T-cell (primary cell): ENCODE measurements at regions not wholly inside any gene's neighbourhood (a gene's known extent, or its start where the extent isn't known, plus 50 kb on each side); places are given as distances from the start of the nearest gene placed in this dataset.
A peak's percentile ranks its signal among the peaks of the same experiment; 100 is the strongest.

ENCODE experiments used
- ATAC-seq, 4 experiments: fragments of 200-7000 bp in 3 of 4; fragments of 150-1000 bp in 1 of 4; cut with Tn5 transposase; replicated peaks in 1 of 4; 1 replicate in 3 of 4; 2 replicates in 1 of 4; pipeline ENCODE4 v1.10.0; 2021; ENCODE audit warnings: moderate library complexity in 3 of 4, mild to moderate bottlenecking in 2 of 4, moderate number of reproducible peaks in 1 of 4
- CTCF ChIA-PET, 2 donors: fragments of 300-600 bp; sonication (Branson Sonifier 250); formaldehyde crosslinking; loops; one replicate each; lab custom pipeline; 2022; ENCODE audit warnings: antibody characterized with exemption in 2 of 2; lab: Charles Lee
- POLR2A ChIA-PET, 2 donors: fragments of 300-600 bp; sonication (Branson Sonifier 250); formaldehyde crosslinking; loops; one replicate each; lab custom pipeline; 2022; ENCODE audit warnings: antibody characterized with exemption in 2 of 2; lab: Charles Lee
- DNase-seq, 35 experiments: peaks; one replicate each; pipeline versions ENCODE4 v3.0.0 to v3.0.0-alpha.2; 2013 to 2023
- H3K27ac ChIP-seq: one replicate; pipeline ENCODE4 v1.5.1; 2013; ENCODE audit warnings: low read length
- H3K27me3 ChIP-seq, 2 experiments: replicated peaks in 1 of 2; 1 replicate in 1 of 2; 2 replicates in 1 of 2; pipeline versions ENCODE4 v1.6.1 to v1.7.0; 2013; ENCODE audit warnings: low read length in 1 of 2, mixed read lengths in 1 of 2; ENCODE audit not compliant: control insufficient read depth in 2 of 2, insufficient read depth in 2 of 2; ENCODE audit errors: extremely low read depth in 1 of 2
- H3K36me3 ChIP-seq, 2 donors: 1 replicate in 1 of 2; 2 replicates in 1 of 2; pipeline versions ENCODE4 v1.6.1 to v1.7.0; 2013; ENCODE audit warnings: low read length in 1 of 2; ENCODE audit not compliant: control insufficient read depth in 2 of 2, insufficient read depth in 1 of 2; ENCODE audit errors: extremely low read depth in 1 of 2
- H3K4me1 ChIP-seq, 2 experiments: 1 replicate in 1 of 2; 2 replicates in 1 of 2; pipeline versions ENCODE4 v1.6.1 to v1.7.0; 2013; ENCODE audit warnings: low read length in 2 of 2, mixed read lengths in 1 of 2; ENCODE audit not compliant: insufficient read depth in 2 of 2, control insufficient read depth in 1 of 2; ENCODE audit errors: extremely low read depth in 1 of 2
- H3K4me3 ChIP-seq, 2 donors: 1 replicate in 1 of 2; 2 replicates in 1 of 2; pipeline versions ENCODE4 v1.5.1 to v1.7.0; 2013; ENCODE audit warnings: mild to moderate bottlenecking in 2 of 2, low read length in 1 of 2, moderate library complexity in 1 of 2; ENCODE audit not compliant: control insufficient read depth in 1 of 2; ENCODE audit errors: extremely low read depth in 1 of 2
- H3K9me3 ChIP-seq: 2 replicates; pipeline ENCODE4 v1.7.0; 2013
- H3K27ac Mint-ChIP-seq, 2 donors: one replicate each; pipeline ENCODE4 v1.8.0; 2020 to 2021; ENCODE audit warnings: mild to moderate bottlenecking in 2 of 2, mixed read lengths in 2 of 2
- H3K27me3 Mint-ChIP-seq, 2 donors: one replicate each; pipeline ENCODE4 v1.8.0; 2021 to 2022; ENCODE audit warnings: mixed read lengths in 2 of 2
- H3K36me3 Mint-ChIP-seq: one replicate; pipeline ENCODE4 v1.8.0; 2021; ENCODE audit warnings: mixed read lengths
- H3K4me1 Mint-ChIP-seq, 3 donors: one replicate each; pipeline ENCODE4 v1.8.0; 2020 to 2022; ENCODE audit warnings: mixed read lengths in 3 of 3, mild to moderate bottlenecking in 1 of 3
- H3K4me3 Mint-ChIP-seq, 3 donors: one replicate each; pipeline ENCODE4 v1.8.0; 2020 to 2022; ENCODE audit warnings: mild to moderate bottlenecking in 3 of 3, mixed read lengths in 3 of 3, moderate library complexity in 3 of 3
- H3K9me3 Mint-ChIP-seq, 3 donors: one replicate each; pipeline ENCODE4 v1.8.0; 2020 to 2022; ENCODE audit warnings: mixed read lengths in 3 of 3
- WGBS: methylation state at CpG from one replicate; pipeline ENCODE4 v1.1.5; 2013; ENCODE audit warnings: missing lambda C conversion rate; ENCODE audit not compliant: insufficient coverage; 5-methylcytosine and 5-hydroxymethylcytosine counted together

DNA sequence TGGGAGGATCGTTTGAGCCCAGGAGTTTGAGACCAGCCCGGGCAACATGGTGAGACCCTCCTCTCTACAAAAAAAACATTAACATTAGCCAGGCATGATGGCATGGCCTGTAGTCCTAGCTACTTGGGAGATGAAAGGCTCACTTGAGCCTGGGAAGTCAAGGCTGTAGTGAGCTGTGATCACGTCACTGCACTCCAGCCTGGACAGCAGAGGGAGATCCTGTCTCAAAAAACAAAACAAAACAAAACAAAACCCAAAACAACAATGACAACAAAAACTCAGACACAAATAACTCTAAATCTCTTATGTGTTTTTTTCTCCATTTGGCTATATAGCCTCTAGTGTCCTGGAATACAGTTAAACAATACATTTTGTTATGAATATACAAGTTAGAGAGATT is 127.3 kb upstream of the STK26 start:
- Histone ChIP-seq H3K9me3 (no peaks in the 10 kb centered on the region), H3K27ac (no peak overlapping the region), H3K4me1 (no peaks in the 10 kb centered on the region), H3K36me3 (no peaks in the 10 kb centered on the region), H3K4me3 (no peak overlapping the region), H3K27me3 (no peaks in the 10 kb centered on the region)
- ATAC-seq (no peak), DNase-seq (peak in 1 of 35 experiments; percentile 9)
- H3K9me3 Mint-ChIP-seq, result no peaks in the 10 kb centered on the region
- H3K36me3 Mint-ChIP-seq, result no peaks in the 10 kb centered on the region
- no CpG with 5 or more reads among the region's 3 CpGs for WGBS
- peaks cover 2 to 48% of the 10 kb centered on the region in 2 donors for H3K27me3 Mint-ChIP-seq
- no peak overlapping the region for H3K27ac Mint-ChIP-seq
- no peaks in the 10 kb centered on the region for H3K4me1 Mint-ChIP-seq
- CTCF ChIA-PET, result no interaction called here
- H3K4me3 Mint-ChIP-seq, result no peak overlapping the region
- POLR2A ChIA-PET, result no interaction called here

DNA sequence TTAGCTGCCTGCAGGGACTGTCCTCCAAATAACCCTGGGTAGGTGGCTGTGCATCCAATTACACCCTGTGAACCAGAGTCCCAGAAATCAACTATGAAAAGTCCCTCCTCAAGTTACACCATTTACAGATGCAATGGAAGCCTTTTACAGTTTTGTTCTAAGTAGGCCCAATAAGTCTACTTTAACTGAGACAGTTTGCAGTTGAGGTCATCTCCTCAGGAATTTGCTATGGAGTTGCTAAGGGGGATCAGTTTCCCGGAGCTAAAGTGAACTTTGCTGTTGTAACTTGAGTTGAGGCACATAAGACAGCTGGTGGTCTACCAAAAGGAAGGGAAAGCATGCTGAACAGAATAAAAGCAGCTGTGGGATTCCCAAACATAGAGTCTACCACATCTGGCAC is 121.6 kb upstream of the STK26 start:
- DNase-seq (no peak), ATAC-seq (no peak)
- H3K36me3 Mint-ChIP-seq, result no peaks in the 10 kb centered on the region
- H3K4me1 Mint-ChIP-seq, result no peaks in the 10 kb centered on the region
- H3K36me3 ChIP-seq, result no peaks in the 10 kb centered on the region
- no peaks in the 10 kb centered on the region for H3K4me1 ChIP-seq
- no peaks in the 10 kb centered on the region for H3K9me3 Mint-ChIP-seq
- no peak overlapping the region for H3K4me3 ChIP-seq
- H3K4me3 Mint-ChIP-seq, result no peak overlapping the region
- no peaks in the 10 kb centered on the region for H3K9me3 ChIP-seq
- H3K27me3 ChIP-seq, result no peaks in the 10 kb centered on the region
- ChIA-PET POLR2A (no interaction called here), CTCF (no interaction called here)
- peaks cover 0 to 51% of the 10 kb centered on the region in 2 donors for H3K27me3 Mint-ChIP-seq
- H3K27ac Mint-ChIP-seq, result no peak overlapping the region
- no peak overlapping the region for H3K27ac ChIP-seq
- WGBS, result no CpG with 5 or more reads among the region's 1 CpG

DNA sequence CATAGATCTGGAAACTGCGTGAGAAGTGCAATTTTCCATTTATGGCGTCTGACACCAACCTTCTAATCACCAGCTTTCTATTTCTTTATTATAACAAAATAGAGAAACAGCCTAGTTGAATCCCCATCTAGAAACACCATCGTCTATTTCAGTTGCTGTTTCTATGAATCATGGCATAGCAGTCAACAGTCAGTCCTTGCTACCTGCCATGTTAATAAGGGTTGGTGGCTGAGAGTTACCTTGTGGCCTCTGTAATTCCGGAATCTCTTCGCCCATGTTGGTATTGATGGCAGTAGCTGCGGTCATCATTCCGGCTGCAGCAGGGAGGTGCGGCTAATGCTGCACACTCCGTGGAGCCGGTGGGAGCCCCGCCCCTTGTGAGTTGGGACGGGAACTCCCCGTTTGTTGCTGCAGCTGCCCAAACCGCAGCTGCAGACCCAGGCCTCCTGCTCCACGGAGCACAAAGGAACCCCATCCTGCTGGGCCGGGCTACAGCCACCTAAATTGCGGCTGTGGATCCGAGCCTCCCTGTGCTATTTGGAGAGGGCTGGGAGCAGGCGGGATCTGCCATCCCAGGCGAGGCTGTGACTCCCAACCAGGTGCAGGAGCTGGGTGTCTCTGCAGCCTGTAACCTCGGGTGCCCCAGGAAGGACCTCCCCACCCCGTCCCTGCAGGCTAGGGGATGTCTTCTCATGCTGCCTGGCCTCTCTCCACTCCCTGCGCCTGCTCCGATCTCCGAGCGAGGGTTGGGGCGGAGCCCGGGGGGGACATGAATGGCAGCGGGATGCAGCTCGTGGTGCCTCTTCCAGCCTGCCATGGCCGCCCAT is 115.4 kb upstream of the STK26 start:
- POLR2A ChIA-PET, result no interaction called here

GRCh38 chrX:131910586-131910985 is 112.5 kb upstream of the STK26 start:
- no peaks in the 10 kb centered on the region for H3K36me3 ChIP-seq
- ATAC-seq, result no peak
- ChIA-PET CTCF (no interaction called here), POLR2A (no interaction called here)
- H3K27ac Mint-ChIP-seq, result no peak overlapping the region
- no peak overlapping the region for H3K4me3 Mint-ChIP-seq
- H3K4me1 Mint-ChIP-seq, result no peaks in the 10 kb centered on the region
- H3K27me3 ChIP-seq, result peaks cover 0 to 2% of the 10 kb centered on the region in 2 experiments
- no CpG with 5 or more reads among the region's 1 CpG for WGBS
- H3K9me3 Mint-ChIP-seq, result no peaks in the 10 kb centered on the region
- H3K9me3 ChIP-seq, result no peaks in the 10 kb centered on the region
- DNase-seq, result no peak
- no peaks in the 10 kb centered on the region for H3K36me3 Mint-ChIP-seq
- H3K4me1 ChIP-seq, result no peaks in the 10 kb centered on the region
- H3K4me3 ChIP-seq, result no peak overlapping the region
- H3K27me3 Mint-ChIP-seq, result peaks cover 0 to 31% of the 10 kb centered on the region in 2 donors
- no peak overlapping the region for H3K27ac ChIP-seq

More for the DNA sequence above, 115.4 kb upstream of the STK26 start:
- no peak for DNase-seq
- H3K27ac Mint-ChIP-seq, result no peak overlapping the region
- no peak overlapping the region for H3K27ac ChIP-seq
- no peaks in the 10 kb centered on the region for H3K4me1 ChIP-seq
- no peaks in the 10 kb centered on the region for H3K9me3 Mint-ChIP-seq
- no peaks in the 10 kb centered on the region for H3K36me3 ChIP-seq
- CTCF ChIA-PET, result interaction anchor here in 1 of 2 donors (0.6 kb wide), 1 partner anchor 1884 kb away, joined by 6 read pairs; no protein-coding TSS in a partner anchor
- H3K4me1 Mint-ChIP-seq, result no peaks in the 10 kb centered on the region
- no peak overlapping the region for H3K4me3 Mint-ChIP-seq
- ATAC-seq, result no peak
- no peaks in the 10 kb centered on the region for H3K9me3 ChIP-seq
- peaks cover 0 to 2% of the 10 kb centered on the region in 2 experiments for H3K27me3 ChIP-seq
- 97% methylated on average over 9 of the region's 31 CpGs for WGBS
- no peak overlapping the region for H3K4me3 ChIP-seq
- H3K27me3 Mint-ChIP-seq, result peaks cover 0 to 41% of the 10 kb centered on the region in 2 donors
- H3K36me3 Mint-ChIP-seq, result no peaks in the 10 kb centered on the region

GRCh38 chrX:131915488-131915887 is 107.6 kb upstream of the STK26 start:
- H3K9me3 Mint-ChIP-seq, result no peaks in the 10 kb centered on the region
- POLR2A ChIA-PET, result no interaction called here

GRCh38 chrX:131917588-131917987 is 105.5 kb upstream of the STK26 start:
- no peak overlapping the region for H3K27ac ChIP-seq
- Mint-ChIP-seq H3K27me3 (peaks cover 1 to 53% of the 10 kb centered on the region in 2 donors), H3K9me3 (no peaks in the 10 kb centered on the region), H3K4me1 (peaks cover 0 to 9% (median 0%) of the 10 kb centered on the region in 3 donors), H3K27ac (no peak overlapping the region), H3K4me3 (no peak overlapping the region), H3K36me3 (no peaks in the 10 kb centered on the region)
- no peaks in the 10 kb centered on the region for H3K27me3 ChIP-seq
- H3K4me1 ChIP-seq, result no peaks in the 10 kb centered on the region
- POLR2A ChIA-PET, result no interaction called here
- CTCF ChIA-PET, result no interaction called here
- WGBS, result no CpG with 5 or more reads among the region's 2 CpGs
- H3K36me3 ChIP-seq, result no peaks in the 10 kb centered on the region
- no peaks in the 10 kb centered on the region for H3K9me3 ChIP-seq
- no peak overlapping the region for H3K4me3 ChIP-seq
- DNase-seq (no peak), ATAC-seq (no peak)

More at GRCh38 chrX:131915488-131915887, 107.6 kb upstream of the STK26 start:
- CTCF ChIA-PET, result no interaction called here
- Histone ChIP-seq H3K4me3 (no peak overlapping the region), H3K4me1 (no peaks in the 10 kb centered on the region), H3K9me3 (no peaks in the 10 kb centered on the region), H3K27ac (no peak overlapping the region), H3K27me3 (no peaks in the 10 kb centered on the region), H3K36me3 (no peaks in the 10 kb centered on the region)
- H3K4me3 Mint-ChIP-seq, result no peak overlapping the region
- H3K36me3 Mint-ChIP-seq, result no peaks in the 10 kb centered on the region
- H3K27me3 Mint-ChIP-seq, result peaks cover under 1 to 42% of the 10 kb centered on the region in 2 donors
- peaks cover 0 to 9% (median 0%) of the 10 kb centered on the region in 3 donors for H3K4me1 Mint-ChIP-seq
- ATAC-seq (no peak), DNase-seq (no peak)
- no peak overlapping the region for H3K27ac Mint-ChIP-seq
- no CpG with 5 or more reads among the region's 3 CpGs for WGBS
